AG09309 (cell line): ENCODE measurements at regions not wholly inside any gene's neighbourhood (a gene's known extent, or its start where the extent isn't known, plus 50 kb on each side); places are given as distances from the start of the nearest gene placed in this dataset.

ENCODE experiments used
- DNase-seq: peaks from one replicate; pipeline ENCODE4 v3.0.0-alpha.2; 2010; ENCODE audit warnings: low read depth
- H3K4me3 ChIP-seq: 2 replicates; pipeline ENCODE4 v1.5.1; 2011; ENCODE audit warnings: mild to moderate bottlenecking, low read depth, low read length, moderate library complexity; ENCODE audit not compliant: control insufficient read depth
- TF ChIP-seq, protein P1 (sequence below): IDR thresholded peaks from 2 replicates; pipeline ENCODE4 v1.5.1; 2011; ENCODE audit warnings: mild to moderate bottlenecking, low read depth, low read length, inconsistent platforms; ENCODE audit not compliant: insufficient read depth, control insufficient read depth; ENCODE audit errors: missing control alignments

DNA sequence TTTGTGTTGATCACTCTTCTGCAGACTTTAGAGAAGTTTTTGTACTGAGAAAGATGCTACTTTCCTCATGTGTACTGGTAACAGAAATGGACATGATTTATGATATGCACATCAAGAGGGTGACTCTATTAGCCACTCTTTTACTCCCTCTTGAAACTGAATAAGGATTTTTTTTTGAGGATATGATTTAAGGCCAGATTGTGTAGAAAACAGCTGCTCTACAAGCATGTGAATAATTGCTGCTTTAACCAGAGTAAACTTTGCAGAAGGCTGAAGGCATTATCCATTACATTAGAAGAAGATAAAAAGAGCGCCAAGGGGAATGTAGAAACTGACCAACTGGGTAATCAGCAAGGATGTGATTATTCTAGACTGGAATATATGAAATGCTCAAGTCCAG lies 276.2 kb upstream of the MAP3K7 start:
- TF ChIP-seq, protein P1, sequence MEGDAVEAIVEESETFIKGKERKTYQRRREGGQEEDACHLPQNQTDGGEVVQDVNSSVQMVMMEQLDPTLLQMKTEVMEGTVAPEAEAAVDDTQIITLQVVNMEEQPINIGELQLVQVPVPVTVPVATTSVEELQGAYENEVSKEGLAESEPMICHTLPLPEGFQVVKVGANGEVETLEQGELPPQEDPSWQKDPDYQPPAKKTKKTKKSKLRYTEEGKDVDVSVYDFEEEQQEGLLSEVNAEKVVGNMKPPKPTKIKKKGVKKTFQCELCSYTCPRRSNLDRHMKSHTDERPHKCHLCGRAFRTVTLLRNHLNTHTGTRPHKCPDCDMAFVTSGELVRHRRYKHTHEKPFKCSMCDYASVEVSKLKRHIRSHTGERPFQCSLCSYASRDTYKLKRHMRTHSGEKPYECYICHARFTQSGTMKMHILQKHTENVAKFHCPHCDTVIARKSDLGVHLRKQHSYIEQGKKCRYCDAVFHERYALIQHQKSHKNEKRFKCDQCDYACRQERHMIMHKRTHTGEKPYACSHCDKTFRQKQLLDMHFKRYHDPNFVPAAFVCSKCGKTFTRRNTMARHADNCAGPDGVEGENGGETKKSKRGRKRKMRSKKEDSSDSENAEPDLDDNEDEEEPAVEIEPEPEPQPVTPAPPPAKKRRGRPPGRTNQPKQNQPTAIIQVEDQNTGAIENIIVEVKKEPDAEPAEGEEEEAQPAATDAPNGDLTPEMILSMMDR, result no peak
- DNase-seq, result no peak
- H3K4me3 ChIP-seq, result no peak overlapping the region

DNA sequence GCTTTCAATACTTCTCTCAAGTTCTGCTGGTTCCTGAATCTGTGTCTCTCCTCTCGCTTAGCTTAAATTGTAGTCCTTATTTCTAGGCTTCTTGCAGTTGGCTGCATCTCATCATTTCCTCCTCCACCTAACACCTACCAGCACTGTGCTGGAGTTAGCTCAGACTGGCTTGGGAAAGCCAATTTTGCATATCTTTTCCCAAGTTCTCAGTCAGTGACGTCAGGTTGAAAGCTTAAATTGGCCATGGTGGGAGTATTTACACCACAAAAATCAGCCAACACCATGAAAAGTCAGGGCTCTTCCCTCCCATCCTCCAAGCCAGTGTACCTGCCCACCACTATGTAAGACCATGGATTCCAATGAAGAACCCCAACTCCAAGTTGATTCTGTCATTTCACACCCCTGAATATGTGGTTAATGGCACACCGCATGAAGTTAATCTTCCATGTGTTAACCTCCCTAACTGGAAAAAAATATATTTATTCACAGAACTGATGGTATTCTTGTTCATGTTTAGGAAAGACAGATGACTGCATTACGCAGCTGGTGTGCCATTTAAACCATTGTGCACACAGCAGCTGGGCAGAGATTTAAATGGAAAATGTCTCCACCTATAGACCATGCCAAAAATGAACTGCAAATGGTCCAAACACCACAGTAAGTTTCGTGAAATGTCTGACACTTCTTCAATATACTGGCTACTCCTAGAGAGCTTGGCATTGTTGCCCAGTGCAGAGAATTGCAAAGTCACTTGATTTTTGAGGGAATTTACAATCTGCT lies 274.1 kb upstream of the MAP3K7 start:
- no peak for DNase-seq
- no peak overlapping the region for H3K4me3 ChIP-seq
- TF ChIP-seq, protein P1, result no peak

DNA sequence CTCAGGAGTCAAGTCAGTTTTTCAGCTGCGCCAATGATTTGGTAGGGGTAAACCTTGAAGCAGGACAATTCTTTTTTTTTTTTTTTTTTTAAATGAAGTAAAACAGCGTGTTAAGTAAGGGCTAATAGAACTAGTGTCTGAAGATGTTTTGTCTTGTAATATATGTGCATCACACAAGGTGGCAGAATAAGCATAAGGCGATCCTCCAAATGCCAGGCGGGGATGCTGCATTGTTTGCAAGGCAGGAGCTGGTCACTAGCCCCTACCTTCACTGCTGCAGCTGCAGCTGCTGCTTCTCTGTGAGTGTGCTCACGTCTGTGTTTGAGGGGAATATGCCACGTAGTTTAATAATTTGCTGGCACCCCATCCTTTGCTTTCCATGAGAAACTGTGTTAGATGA lies 272.7 kb upstream of the MAP3K7 start:
- TF ChIP-seq, protein P1, result no peak
- no peak for DNase-seq
- no peak overlapping the region for H3K4me3 ChIP-seq

DNA sequence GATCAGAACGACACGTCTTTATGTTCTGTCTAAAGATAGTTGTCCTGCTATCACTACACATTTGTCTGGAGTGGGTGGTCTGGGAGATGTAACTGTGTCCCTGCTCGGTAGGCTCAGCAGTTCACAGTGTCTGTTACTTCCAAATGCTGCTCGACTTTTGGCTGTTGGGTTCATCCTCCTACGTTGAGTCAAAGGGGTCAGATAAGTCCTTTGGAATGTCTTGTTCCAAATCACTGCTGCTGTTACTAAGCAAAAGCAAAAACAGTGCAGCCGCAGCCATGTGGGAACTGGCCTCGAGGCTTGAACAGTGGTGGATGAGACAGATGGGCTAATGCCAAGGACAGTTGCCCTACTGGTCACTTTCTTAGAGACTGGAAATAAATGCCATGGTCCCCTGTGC lies 272.2 kb upstream of the MAP3K7 start:
- TF ChIP-seq, protein P1, result no peak
- no peak for DNase-seq
- H3K4me3 ChIP-seq, result no peak overlapping the region

DNA sequence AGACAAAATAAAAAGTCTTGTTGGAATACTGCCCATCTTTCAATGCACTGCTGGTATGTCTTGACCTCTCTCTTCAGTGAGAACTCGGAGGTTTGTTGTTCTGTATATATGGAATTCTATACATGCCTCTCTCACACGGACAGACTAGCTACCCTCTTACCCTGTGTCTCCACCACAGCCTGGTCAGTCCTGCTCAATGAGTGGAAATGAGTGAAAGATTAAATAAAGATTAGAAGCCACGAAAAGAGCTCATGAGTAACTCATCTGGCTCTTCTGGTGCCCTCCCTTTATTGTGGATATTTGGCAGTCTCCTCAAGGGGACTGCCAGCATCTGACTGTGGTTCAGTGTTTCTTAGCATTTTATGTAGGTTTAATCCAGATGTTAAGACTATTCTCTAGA lies 262.8 kb upstream of the MAP3K7 start:
- H3K4me3 ChIP-seq, result no peak overlapping the region
- no peak for DNase-seq
- TF ChIP-seq, protein P1, result no peak

DNA sequence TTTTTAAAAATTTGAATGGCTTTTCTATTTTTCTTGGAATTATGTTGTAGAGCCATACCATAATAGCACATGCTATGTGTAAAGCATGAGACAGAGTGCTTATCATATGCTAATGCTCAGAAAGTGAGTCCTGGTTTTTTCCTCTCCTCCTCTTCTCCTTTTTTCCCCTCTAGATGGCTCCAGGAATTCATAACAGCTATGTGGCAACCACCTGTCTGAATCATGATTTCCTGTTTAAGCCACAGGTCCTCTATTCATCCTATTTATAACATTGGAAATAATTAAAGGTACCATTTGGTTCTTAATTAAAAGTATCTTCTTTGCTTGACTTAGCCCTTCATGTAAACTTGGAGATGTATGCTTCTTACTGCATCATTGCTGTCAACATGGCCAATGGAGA lies 260.0 kb upstream of the MAP3K7 start:
- TF ChIP-seq, protein P1, result no peak
- DNase-seq, result no peak

More for the DNA sequence above, 260.0 kb upstream of the MAP3K7 start:
- H3K4me3 ChIP-seq, result no peak overlapping the region
